OCI-LY3 (cell line): ENCODE measurements at regions not wholly inside any gene's neighbourhood (a gene's known extent, or its start where the extent isn't known, plus 50 kb on each side); places are given as distances from the start of the nearest gene placed in this dataset.

Experiments
- EZH2phosphoT487 ChIP-seq: fragments of 200-600 bp; shearing (Covaris generic); IDR thresholded peaks from 2 replicates; pipeline ENCODE4 v1.6.1; 2018; ENCODE audit warnings: antibody characterized with exemption, mixed run types, low read depth
- TF ChIP-seq, protein P1 (sequence below): fragments of 200-600, 300-600 bp; sonication (generic); IDR thresholded peaks from 2 replicates; pipeline ENCODE4 v1.5.1; 2014; ENCODE audit warnings: antibody characterized with exemption, low read length, low read depth

GRCh38 chr12:66822961-66823360 lies 144.1 kb upstream of the GRIP1 start:
- TF ChIP-seq, protein P1, sequence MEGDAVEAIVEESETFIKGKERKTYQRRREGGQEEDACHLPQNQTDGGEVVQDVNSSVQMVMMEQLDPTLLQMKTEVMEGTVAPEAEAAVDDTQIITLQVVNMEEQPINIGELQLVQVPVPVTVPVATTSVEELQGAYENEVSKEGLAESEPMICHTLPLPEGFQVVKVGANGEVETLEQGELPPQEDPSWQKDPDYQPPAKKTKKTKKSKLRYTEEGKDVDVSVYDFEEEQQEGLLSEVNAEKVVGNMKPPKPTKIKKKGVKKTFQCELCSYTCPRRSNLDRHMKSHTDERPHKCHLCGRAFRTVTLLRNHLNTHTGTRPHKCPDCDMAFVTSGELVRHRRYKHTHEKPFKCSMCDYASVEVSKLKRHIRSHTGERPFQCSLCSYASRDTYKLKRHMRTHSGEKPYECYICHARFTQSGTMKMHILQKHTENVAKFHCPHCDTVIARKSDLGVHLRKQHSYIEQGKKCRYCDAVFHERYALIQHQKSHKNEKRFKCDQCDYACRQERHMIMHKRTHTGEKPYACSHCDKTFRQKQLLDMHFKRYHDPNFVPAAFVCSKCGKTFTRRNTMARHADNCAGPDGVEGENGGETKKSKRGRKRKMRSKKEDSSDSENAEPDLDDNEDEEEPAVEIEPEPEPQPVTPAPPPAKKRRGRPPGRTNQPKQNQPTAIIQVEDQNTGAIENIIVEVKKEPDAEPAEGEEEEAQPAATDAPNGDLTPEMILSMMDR: no peak
- TF ChIP-seq EZH2phosphoT487: no peak
